ENCODE measurements at regions not wholly inside any gene's neighbourhood (a gene's known extent, or its start where the extent isn't known, plus 50 kb on each side); places are given as distances from the start of the nearest gene placed in this dataset.
"Not testable (repeated sequence)": the region's sequence is repeated elsewhere in the genome, so short reads cannot be mapped to it uniquely, and the experiment has no call there.

DNA sequence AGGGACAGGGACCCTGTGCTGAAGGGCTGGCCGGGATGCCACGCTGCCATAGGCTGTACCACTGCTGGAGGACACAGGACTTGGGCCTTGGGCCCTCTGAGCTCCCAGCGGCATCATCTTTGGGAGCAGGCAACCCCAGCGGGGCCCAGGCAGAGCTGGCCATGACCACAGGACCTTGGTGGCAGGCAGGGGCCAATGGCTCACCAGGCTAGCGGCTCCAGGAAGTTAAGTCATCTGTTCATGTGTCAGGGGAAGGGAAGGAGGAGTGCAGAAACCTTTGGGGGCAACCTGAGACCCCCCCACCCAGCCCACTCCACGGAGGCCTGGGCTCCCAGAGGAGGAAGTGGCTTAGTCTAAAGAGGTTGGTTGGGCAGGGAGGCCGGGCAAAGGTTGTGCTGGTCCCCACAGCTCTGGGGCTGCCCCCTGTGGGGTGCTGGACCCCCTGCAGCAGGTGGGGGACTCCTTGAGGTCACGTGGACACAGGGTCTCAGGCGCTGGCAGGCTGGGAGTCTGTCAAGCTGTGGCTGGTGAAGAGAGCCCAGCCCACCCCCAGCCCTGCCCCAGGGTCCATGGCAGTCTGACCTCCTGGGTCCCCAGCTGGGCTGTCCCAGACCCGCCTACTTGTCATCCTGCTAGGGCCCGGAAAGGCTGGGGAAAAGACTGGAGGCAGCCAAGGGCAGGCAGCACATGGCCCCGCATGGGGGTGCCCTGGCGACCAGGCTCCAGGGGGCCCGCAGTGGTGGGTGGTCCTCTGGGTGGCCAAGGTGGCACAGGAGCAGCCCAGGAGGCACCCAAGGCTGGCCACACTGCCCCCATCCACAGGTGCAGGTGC lies 184.3 kb downstream of the IGLL1 start:
- DNase-seq (ENCODE audit: low spot score) = no peak

DNA sequence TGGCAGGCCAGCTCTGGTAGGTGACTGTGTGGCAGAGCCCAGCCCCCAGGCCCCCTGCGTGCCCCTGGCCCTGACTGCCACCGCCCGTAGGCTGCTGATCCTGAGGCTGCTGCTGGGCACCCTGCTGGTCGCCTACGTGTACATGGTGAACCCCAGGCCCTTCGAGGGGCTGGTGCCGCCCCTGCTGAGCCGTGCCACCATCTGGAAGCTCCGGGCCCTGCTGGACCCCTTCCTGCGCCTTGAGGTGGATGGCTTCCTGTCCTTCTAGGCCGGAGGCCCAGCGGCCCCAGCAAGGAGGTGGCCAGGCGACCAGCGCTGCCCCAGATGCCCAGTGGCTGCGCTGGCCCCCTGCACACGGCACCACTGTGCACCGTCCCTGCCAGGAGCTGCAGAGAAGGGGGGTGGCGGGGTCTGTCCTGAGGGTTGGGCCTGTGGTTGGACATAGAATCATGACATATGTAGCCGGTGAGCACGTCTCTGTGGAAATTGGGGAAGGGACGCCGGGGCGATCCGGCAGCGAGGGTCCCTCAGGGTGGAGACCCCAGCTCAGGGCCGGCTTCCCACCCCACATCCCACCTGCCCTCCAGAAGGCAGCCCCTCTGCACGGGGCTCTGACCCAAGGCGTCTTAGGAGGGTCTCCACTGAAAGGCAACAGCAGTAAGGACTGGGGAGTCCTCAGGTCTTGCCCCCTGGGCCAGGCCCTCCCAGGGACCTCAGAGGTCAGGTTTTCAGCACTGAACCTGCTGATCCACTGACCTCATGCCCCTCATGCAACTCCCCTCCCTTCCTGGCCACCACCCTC lies 185.4 kb downstream of the IGLL1 start:
- DNase-seq (ENCODE audit: low spot score) = no peak

DNA sequence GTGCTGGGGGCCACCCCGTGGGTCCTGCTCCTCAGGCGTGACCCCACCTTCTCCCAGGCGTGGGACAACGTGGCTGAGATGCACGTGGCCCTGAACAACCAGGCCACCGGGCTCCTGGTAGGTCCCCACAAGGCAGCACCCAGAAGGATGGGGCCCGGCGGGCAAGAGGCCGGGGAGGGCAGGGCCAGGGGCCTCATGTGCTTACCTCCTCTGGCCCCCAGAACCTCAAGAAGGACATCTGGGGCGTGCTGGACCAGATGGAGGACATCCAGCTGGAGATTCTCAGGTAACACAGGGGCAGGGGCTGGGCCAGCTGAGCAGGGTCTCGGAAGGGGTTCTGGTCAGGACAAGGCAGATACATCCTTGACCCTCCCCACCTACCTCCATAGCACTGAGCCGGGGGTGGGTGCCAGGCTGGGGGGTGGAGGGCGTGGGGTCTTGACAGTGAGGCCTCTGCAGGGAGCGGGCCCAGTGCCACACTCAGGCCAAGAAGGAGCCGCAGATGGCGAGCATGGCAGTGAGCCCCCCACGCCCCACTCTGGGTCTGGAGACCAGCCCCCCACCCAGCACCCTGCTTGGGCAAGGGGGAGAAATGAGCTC lies 186.3 kb downstream of the IGLL1 start:
- no peak for DNase-seq (ENCODE audit: low spot score)

- not testable (repeated sequence) for DNase-seq (ENCODE audit: low spot score)
Observed at GRCh38 chr22:23393199-23393598, 186.9 kb downstream of the IGLL1 start.

GRCh38 chr22:23392420-23393121 lies 187.5 kb downstream of the IGLL1 start:
- no peak for DNase-seq (ENCODE audit: low spot score)

DNA sequence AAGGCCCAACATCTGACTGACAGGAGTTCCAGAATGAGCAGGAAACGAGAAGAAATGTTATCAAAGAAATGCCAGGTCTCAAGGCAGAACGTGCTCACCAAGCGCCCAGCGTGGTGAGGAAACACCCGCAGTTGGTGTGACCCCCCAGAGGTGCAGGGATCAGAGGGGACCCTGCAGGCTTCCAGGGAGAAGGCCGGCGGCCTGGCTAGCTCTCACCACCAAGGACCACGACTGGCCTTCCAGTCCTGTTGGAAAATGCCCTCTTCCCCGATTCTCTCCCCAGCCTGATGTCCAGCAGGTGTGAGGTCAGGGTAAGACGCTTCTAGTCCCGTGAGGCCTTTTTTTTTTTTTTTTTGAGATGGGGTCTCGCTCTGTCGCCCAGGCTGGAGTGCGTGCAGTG lies 189.1 kb downstream of the IGLL1 start:
- no peak for DNase-seq (ENCODE audit: low spot score)

DNA sequence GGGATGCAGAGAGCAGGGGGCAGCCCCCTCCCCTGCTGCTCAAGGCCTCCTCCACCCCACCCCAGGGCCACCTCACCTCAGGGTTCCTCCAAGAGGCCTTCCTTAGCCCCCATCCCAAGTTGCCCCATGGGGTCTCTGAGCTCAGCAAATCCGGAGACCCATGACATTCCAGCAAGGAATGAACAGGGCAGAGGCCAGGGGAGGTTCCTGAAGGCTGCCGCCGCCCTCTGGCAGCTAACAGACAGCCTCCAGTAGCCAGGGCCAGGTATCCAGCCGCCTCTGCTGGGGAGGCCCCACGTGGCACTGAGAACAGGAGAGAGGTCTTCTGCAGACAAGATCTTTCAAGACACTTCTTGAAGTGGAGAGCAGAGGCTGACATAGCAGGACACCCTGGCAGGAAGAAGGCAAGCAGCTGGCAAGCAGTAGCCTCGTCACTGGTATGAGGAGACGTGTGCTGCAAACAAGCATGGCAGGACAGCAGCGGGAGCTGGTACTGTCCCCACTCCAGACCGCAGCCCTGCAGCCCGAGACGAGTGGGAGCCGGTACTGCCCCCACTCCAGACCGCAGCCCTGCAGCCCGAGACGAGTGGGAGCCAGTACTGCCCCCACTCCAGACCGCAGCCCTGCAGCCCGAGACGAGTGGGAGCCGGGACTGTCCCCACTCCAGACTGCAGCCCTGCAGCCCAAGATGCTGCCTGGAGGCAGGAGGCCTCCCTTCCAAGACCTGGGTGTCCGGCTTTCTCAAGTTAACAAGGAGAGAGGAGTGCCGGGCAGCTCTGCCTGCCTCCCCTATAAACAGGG lies 190.6 kb downstream of the IGLL1 start:
- DNase-seq (ENCODE audit: low spot score) = no peak

- DNase-seq (ENCODE audit: low spot score) = no peak
Observed at GRCh38 chr22:23388517-23388890, 191.6 kb downstream of the IGLL1 start.

GRCh38 chr22:23387827-23388516 lies 192.1 kb downstream of the IGLL1 start:
- DNase-seq (ENCODE audit: low spot score) = no peak

DNA sequence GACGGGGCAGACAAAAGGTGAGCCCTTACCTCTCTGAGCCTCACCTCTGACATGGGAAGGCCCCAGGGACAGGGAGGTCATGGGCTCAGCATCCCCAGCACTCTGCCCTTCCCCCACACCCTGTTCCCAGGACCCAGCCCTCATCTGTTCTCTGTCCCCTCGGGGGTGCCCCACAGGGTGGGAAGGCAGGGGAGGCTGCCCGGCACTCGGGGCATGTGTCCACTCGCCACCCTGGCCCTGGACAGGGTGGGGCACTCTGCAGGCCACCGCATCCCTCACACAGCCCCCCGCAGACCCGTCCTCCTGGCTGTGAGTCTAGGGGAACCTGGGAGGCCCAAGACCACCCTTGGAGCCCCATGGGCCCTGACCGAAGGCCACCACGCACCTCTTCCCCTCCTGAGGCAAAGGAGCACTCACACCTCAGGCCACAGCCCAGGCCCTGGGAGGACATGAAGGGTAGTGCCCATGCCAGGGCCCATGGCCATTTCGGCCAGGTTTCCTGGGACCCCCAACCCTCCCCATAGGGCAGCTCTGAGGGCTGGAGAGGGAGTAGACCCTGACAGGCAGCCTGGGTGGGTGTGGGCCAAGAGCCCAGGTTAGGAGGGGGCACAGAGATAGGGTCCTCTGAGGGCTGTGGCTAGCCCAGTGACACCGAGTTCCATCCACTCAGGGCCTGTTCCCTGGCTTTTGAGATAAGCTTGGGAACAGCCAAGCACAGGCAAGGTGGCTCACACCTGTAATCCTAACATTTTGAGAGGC lies 193.1 kb downstream of the IGLL1 start:
- DNase-seq (ENCODE audit: low spot score) = no peak

DNA sequence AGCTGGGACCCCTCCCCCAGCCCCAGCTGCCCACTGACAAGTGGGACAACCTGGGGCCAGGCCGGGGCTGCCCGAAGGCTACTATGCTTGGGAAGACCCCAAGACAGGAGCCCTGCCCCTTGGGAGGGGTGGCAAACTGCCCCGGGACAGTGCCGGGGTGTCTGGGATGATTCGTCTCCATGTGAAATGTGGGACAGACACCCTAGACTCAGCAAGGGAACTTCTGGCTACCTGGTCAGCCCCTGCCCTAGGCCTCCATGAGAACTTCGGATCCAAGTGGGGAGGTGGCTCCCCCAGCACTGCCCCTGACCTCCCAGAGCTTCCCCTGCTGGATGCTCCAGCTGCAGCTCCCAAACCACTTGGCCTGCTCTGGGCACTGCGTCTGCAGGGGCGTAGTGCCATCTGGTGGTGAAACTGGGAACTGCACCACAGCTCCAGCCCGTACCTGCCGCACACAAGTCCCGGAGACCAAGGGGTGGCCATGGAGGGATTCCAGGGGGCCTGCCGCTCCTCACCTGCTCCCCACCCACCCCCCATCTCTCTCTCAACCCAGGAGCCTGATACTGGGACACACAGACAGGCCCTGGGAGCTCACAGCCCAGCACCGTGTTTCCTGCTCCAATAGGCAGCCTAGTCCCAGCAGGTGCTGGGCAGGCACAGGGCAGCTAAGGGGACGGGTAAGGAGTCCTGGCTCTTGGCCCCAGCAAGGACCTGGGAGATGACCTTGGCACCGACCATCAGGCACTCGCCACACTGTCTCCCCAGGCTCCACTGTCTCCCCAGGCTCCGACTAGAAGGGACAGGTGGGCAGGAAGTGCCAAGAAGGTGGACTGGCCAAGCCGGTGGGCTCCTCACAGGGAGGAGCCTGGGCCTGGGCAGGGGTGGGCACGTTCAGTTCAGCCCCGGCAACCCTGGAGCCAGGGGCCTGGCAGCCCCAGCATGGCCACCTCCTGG lies 194.1 kb downstream of the IGLL1 start:
- DNase-seq (ENCODE audit: low spot score) = peak; percentile 94

GRCh38 chr22:23384923-23385677 lies 195.0 kb downstream of the IGLL1 start:
- no peak for DNase-seq (ENCODE audit: low spot score)

- DNase-seq (ENCODE audit: low spot score) = no peak
Observed at GRCh38 chr22:23384431-23384830, 195.7 kb downstream of the IGLL1 start.

GRCh38 chr22:23383491-23384361 lies 196.4 kb downstream of the IGLL1 start:
- no peak for DNase-seq (ENCODE audit: low spot score)

- DNase-seq (ENCODE audit: low spot score) = no peak
Observed at GRCh38 chr22:23382428-23383218, 197.5 kb downstream of the IGLL1 start.

Data from AG08396 (cell line).